CD14-positive monocyte (primary cell): ENCODE measurements at regions not wholly inside any gene's neighbourhood (a gene's known extent, or its start where the extent isn't known, plus 50 kb on each side); places are given as distances from the start of the nearest gene placed in this dataset.

ENCODE experiments used
- DNase-seq, 3 donors: peaks; one replicate each; pipeline ENCODE4 v3.0.0-alpha.2; 2011 to 2022
- H2AFZ ChIP-seq: 2 replicates; pipeline ENCODE4 v1.6.0; 2012; ENCODE audit warnings: mild to moderate bottlenecking, low read depth, low read length, inconsistent platforms; ENCODE audit not compliant: insufficient read depth, poor library complexity, severe bottlenecking
- H3K27ac ChIP-seq, 2 donors: 1 replicate in 1 of 2; 2 replicates in 1 of 2; pipeline ENCODE4 v1.5.1; 2012 to 2013; ENCODE audit warnings: low read length in 2 of 2, control low read depth in 1 of 2, inconsistent platforms in 1 of 2, low read depth in 1 of 2, mild to moderate bottlenecking in 1 of 2
- H3K27me3 ChIP-seq, 2 donors: one replicate each; pipeline versions ENCODE4 v1.6.0 to v1.6.1; 2011 to 2013; ENCODE audit warnings: low read length in 2 of 2; ENCODE audit not compliant: control insufficient read depth in 2 of 2, insufficient read depth in 2 of 2
- H3K36me3 ChIP-seq, 2 donors: replicated peaks in 1 of 2; 1 replicate in 1 of 2; 2 replicates in 1 of 2; pipeline versions ENCODE4 v1.5.1 to v1.6.1; 2012 to 2013; ENCODE audit warnings: low read length in 2 of 2, control low read depth in 1 of 2, inconsistent platforms in 1 of 2, mild to moderate bottlenecking in 1 of 2; ENCODE audit not compliant: insufficient read depth in 2 of 2, control insufficient read depth in 1 of 2
- H3K4me1 ChIP-seq, 2 donors: 1 replicate in 1 of 2; 2 replicates in 1 of 2; pipeline versions ENCODE4 v1.5.1 to v1.6.1; 2012 to 2013; ENCODE audit warnings: low read length in 2 of 2, control low read depth in 1 of 2, inconsistent platforms in 1 of 2, mild to moderate bottlenecking in 1 of 2, moderate library complexity in 1 of 2; ENCODE audit not compliant: insufficient read depth in 2 of 2, control insufficient read depth in 1 of 2
- H3K4me2 ChIP-seq: replicated peaks from 2 replicates; pipeline ENCODE3; 2012; ENCODE audit warnings: low read length, moderate library complexity, mild to moderate bottlenecking; ENCODE audit not compliant: poor library complexity, severe bottlenecking; ENCODE audit errors: extremely low read depth
- H3K4me3 ChIP-seq, 3 experiments: fragments of 200-600 bp in 1 of 3; sonication (generic) in 1 of 3; replicated peaks in 1 of 3; 1 replicate in 2 of 3; 2 replicates in 1 of 3; pipeline ENCODE4 v1.5.1; 2011 to 2013; ENCODE audit warnings: low read length in 3 of 3, mild to moderate bottlenecking in 3 of 3, control low read depth in 2 of 3, low read depth in 2 of 3, inconsistent platforms in 1 of 3, moderate library complexity in 1 of 3
- H3K79me2 ChIP-seq: 2 replicates; pipeline ENCODE4 v1.6.0; 2012; ENCODE audit warnings: mild to moderate bottlenecking, control low read depth, inconsistent platforms, low read length, moderate library complexity; ENCODE audit not compliant: insufficient read depth
- H3K9ac ChIP-seq: 2 replicates; pipeline ENCODE4 v1.6.0; 2017; ENCODE audit warnings: low read length, mild to moderate bottlenecking; ENCODE audit not compliant: insufficient read depth, poor library complexity, severe bottlenecking
- H3K9me3 ChIP-seq, 2 donors: replicated peaks in 1 of 2; 1 replicate in 1 of 2; 2 replicates in 1 of 2; pipeline versions ENCODE4 v1.5.1 to v1.6.1; 2012 to 2013; ENCODE audit warnings: low read length in 2 of 2, control low read depth in 1 of 2; ENCODE audit not compliant: control insufficient read depth in 1 of 2, insufficient read depth in 1 of 2
- H4K20me1 ChIP-seq: 2 replicates; pipeline ENCODE4 v1.6.0; 2012; ENCODE audit warnings: mild to moderate bottlenecking, low read length, control low read depth, moderate library complexity; ENCODE audit not compliant: insufficient read depth
- H3K27ac Mint-ChIP-seq, 7 donors: one replicate each; pipeline ENCODE4 v1.8.0; 2020; ENCODE audit warnings: mild to moderate bottlenecking in 7 of 7, mixed read lengths in 7 of 7, moderate library complexity in 6 of 7, inconsistent platforms in 2 of 7
- H3K27me3 Mint-ChIP-seq, 3 donors: one replicate each; pipeline ENCODE4 v1.8.0; 2021 to 2022; ENCODE audit warnings: low read depth in 3 of 3, mild to moderate bottlenecking in 3 of 3, mixed read lengths in 3 of 3, moderate library complexity in 3 of 3, inconsistent platforms in 1 of 3
- H3K36me3 Mint-ChIP-seq, 2 donors: one replicate each; pipeline ENCODE4 v1.8.0; 2020; ENCODE audit warnings: mixed read lengths in 2 of 2, inconsistent platforms in 1 of 2, mild to moderate bottlenecking in 1 of 2
- H3K4me1 Mint-ChIP-seq: one replicate; pipeline ENCODE4 v1.8.0; 2020; ENCODE audit warnings: mild to moderate bottlenecking, mixed read lengths
- H3K4me3 Mint-ChIP-seq, 2 donors: one replicate each; pipeline ENCODE4 v1.8.0; 2020; ENCODE audit warnings: mild to moderate bottlenecking in 2 of 2, mixed read lengths in 2 of 2, moderate library complexity in 1 of 2
- H3K9me3 Mint-ChIP-seq, 7 donors: one replicate each; pipeline ENCODE4 v1.8.0; 2020 to 2022; ENCODE audit warnings: mixed read lengths in 7 of 7, mild to moderate bottlenecking in 6 of 7, moderate library complexity in 6 of 7, inconsistent platforms in 2 of 7
- WGBS: methylation state at CpG from one replicate; pipeline ENCODE4 v1.1.5; 2013; ENCODE audit warnings: missing lambda C conversion rate; ENCODE audit not compliant: insufficient coverage; 5-methylcytosine and 5-hydroxymethylcytosine counted together
- intact Hi-C, 2 donors: fragments of 100-400 bp; cut with micrococcal nuclease; formaldehyde crosslinking; loops; one replicate each; pipeline versions ENCODE4 v1.15.0 to v1.15.1; 2023
- TF ChIP-seq, protein P1 (sequence below): fragments of 200-600 bp; IDR thresholded peaks from one replicate; pipeline ENCODE4 v1.8.0; 2022; ENCODE audit warnings: antibody characterized with exemption, mild to moderate bottlenecking

DNA sequence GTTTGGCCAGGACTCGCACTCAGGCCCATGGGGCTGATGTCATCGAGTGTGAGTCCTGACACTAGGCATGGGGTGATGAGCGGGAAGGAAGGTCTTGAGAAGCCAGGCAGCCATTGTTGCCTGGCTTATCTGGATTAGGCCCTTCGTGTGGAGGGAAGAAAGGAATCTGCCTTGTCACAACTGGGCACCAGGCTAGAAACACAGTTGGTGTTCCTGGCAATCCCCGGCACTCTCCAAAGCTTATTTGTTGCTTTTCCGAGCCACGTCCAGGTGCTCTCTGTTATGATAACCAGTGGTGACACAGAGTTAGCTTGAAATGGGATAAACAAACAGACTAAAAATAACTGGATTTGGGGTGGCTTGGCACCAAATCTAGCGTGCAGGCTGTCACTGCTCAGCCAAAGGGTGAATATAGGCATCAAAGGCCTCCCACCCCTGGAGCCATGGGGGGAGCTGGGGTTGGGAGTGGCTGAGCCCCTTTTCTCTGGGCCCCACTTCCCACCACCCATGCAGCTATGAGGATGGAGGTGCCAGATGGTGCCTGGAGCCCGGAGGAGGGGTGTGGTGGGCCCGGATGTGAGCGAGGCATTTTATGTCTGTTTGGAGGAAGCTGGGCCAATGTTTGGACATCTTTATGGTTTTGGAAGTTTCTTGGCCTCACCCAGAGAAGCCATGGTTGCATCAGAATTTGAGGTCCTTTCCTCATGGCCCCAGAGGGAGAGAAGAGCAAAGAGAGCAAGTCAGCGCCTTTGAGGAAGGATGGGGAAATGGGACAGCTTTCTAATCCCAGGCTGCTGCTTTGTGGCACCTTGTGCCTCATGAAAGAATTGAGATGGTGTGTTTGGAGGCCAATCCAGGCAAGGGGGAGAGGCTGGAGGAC, 98.0 kb upstream of the PITX1 start:
- Mint-ChIP-seq H3K27ac (peak overlapping the region; percentile 14 to 90 (median 76)), H3K27me3 (peaks cover 13 to 21% (median 15%) of the 10 kb centered on the region in 3 donors), H3K4me3 (no peak overlapping the region), H3K4me1 (peaks cover 54% of the 10 kb centered on the region), H3K36me3 (no peaks in the 10 kb centered on the region), H3K9me3 (no peaks in the 10 kb centered on the region)
- Histone ChIP-seq H3K79me2 (no peaks in the 10 kb centered on the region), H4K20me1 (no peaks in the 10 kb centered on the region), H3K9me3 (no peaks in the 10 kb centered on the region), H3K4me1 (peaks cover 60 to 64% of the 10 kb centered on the region in 2 donors), H3K27ac (peak overlapping the region; percentile 6 to 21), H2AFZ (no peak overlapping the region), H3K27me3 (no peaks in the 10 kb centered on the region), H3K4me3 (no peak overlapping the region), H3K4me2 (no peak overlapping the region), H3K9ac (no peak overlapping the region), H3K36me3 (no peaks in the 10 kb centered on the region)
- WGBS: 90% methylated on average over 11 of the region's 12 CpGs
- intact Hi-C loops: no loop called here
- DNase-seq: peak in 2 of 3 donors; percentile 33 to 50
- TF ChIP-seq, protein P1, sequence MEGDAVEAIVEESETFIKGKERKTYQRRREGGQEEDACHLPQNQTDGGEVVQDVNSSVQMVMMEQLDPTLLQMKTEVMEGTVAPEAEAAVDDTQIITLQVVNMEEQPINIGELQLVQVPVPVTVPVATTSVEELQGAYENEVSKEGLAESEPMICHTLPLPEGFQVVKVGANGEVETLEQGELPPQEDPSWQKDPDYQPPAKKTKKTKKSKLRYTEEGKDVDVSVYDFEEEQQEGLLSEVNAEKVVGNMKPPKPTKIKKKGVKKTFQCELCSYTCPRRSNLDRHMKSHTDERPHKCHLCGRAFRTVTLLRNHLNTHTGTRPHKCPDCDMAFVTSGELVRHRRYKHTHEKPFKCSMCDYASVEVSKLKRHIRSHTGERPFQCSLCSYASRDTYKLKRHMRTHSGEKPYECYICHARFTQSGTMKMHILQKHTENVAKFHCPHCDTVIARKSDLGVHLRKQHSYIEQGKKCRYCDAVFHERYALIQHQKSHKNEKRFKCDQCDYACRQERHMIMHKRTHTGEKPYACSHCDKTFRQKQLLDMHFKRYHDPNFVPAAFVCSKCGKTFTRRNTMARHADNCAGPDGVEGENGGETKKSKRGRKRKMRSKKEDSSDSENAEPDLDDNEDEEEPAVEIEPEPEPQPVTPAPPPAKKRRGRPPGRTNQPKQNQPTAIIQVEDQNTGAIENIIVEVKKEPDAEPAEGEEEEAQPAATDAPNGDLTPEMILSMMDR: no peak

DNA sequence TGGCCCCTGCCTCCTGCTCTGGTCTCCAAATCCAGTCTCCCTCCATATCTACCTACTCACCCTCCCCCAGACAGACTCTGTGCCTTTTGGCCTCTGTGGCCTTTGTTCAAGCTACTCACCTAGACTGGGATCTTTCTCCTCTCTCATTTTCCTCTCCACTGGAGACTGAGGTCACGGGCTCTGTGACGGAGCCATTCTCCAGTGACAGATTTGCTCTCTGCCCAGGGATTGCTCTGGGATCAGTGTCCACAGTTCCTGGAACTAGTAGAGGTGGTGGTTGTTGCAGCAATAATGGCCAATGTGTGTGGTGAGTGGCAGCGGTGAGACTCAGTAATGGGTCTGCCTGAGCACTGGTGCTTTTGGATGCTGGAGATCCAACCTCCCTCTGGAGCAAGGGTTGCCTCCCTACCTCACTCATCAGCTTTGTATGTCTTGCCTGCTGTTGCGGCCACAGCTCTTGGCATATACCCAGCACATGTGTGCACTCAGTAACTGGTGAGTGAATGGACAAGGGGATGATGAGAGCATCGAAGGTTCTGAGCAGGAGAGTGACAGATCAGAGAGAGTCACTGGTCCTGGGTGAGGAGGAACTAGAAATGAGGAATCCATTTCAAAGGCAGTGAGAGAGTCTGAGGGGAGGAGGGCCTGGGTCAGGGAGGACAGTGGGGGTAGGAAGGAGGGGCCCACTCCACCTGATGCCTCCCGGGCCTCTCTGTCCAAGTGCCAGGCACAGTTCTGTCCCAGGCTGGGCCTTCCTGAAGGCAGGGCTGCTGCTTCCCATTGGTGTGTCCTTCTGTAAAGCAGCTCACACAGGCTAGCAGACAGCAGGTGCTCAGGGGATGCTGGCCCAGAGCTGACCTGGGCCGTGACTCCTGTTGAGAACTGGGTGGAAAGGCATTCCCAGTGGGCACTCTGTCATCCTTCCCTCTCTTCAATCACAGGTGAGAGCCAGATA, 96.5 kb upstream of the PITX1 start:
- peak in 1 of 3 donors; percentile 6 for DNase-seq
- intact Hi-C loops: no loop called here
- H3K27me3 Mint-ChIP-seq: peaks cover 9 to 26% (median 14%) of the 10 kb centered on the region in 3 donors
- no peaks in the 10 kb centered on the region for H3K36me3 Mint-ChIP-seq
- no peak overlapping the region for H3K4me2 ChIP-seq
- peak overlapping the region in 3 of 7 donors; percentile 6 to 57 (median 54) for H3K27ac Mint-ChIP-seq
- H3K4me3 ChIP-seq: no peak overlapping the region
- no peak overlapping the region for H3K4me3 Mint-ChIP-seq
- TF ChIP-seq, protein P1: no peak
- no peaks in the 10 kb centered on the region for H3K9me3 Mint-ChIP-seq
- peaks cover 52 to 54% of the 10 kb centered on the region in 2 donors for H3K4me1 ChIP-seq
- H4K20me1 ChIP-seq: no peaks in the 10 kb centered on the region
- H3K27ac ChIP-seq: no peak overlapping the region
- H3K4me1 Mint-ChIP-seq: peaks cover 45% of the 10 kb centered on the region
- H3K9me3 ChIP-seq: no peaks in the 10 kb centered on the region
- no peak overlapping the region for H3K9ac ChIP-seq
- H3K36me3 ChIP-seq: no peaks in the 10 kb centered on the region
- H3K27me3 ChIP-seq: no peaks in the 10 kb centered on the region
- WGBS: 75% methylated on average over 2 of the region's 7 CpGs
- H2AFZ ChIP-seq: no peak overlapping the region
- H3K79me2 ChIP-seq: no peaks in the 10 kb centered on the region
